Anterior cingulate cortex (tissue), 58 donors: ENCODE measurements at regions not wholly inside any gene's neighbourhood (a gene's known extent, or its start where the extent isn't known, plus 50 kb on each side); places are given as distances from the start of the nearest gene placed in this dataset.
"Not testable (repeated sequence)": the region's sequence is repeated elsewhere in the genome, so short reads cannot be mapped to it uniquely, and the experiment has no call there.

Source experiments
- DNase-seq, 58 donors: peaks; one replicate each; lab custom pipeline; 2025; lab: John Stamatoyannopoulos, UW

DNA sequence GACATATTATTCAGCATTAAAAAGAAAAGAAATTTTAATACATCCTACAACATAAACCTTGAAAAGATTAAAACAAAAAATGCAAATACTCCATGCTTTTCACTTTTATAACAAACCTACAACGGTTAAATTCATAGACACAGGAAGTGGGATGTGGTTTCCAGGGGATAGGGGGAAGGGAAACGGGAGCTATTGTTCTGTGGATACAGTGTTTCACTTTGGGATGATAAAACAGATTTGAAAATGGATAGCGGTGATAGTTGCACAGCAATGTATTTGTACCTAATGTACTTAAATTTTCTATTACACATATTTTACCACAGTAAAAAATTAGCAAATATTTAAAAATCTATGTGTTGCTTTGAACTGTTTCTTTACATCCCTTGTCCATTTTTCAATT, 368.0 kb downstream of the CDY2B start:
- not testable (repeated sequence) for DNase-seq

DNA sequence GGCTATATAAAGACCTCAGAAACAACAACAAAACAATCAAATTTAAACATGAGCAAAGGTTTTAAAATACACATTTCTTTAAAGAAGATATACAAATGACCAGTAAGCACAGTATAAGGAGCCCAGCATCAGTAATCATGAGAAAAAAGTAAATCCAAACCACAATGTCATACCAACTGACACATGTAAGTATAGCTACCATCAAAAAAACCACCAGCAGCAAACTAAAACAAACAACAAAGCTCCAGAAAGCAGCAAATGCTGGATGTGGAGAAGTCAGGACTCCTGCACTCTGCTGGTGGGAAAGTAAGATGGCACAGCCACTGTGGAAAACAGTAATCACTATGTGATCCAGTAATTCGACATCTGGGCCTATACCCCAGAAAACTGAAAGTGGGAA, 368.5 kb downstream of the CDY2B start:
- not testable (repeated sequence) for DNase-seq

DNA sequence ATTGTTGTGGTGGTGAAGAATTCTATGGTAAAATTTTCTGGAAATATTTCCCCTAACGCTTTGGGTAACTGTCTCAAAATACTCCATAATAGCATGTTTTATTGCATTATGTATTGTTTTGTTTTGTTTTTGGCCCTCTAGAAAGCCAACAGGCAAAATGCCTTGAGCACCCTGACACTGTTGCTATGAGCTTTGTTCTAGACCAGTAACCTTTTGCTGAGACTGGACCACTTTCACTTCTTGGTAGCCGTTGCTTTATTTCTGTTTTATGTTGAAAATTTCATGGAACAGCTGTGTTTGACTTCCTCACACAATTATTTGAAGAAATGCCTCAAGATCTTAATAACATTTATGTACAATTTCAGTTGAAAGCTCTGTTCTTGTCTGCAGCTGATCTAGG, 374.2 kb downstream of the CDY2B start:
- not testable (repeated sequence) for DNase-seq

DNA sequence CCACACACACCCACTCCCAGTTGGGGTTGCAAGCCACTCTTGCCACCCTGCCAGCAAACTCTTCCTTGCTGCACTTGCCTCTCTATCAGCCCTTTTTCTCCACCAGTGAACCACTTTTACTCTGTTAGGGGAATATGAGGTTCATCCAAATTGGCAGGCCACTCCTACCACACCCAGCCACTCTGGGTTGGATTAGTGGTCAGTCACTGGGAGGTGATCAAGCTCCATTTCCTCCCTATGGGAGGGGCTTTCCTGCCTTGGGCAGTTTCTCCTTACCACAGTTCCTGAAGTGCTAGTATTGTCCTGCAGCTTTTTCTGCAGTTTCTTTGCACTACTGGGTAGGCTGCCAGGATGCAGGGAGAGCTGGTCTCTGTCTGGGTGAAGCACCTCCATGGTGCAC, 395.3 kb downstream of the CDY2B start:
- DNase-seq: not testable (repeated sequence)

DNA sequence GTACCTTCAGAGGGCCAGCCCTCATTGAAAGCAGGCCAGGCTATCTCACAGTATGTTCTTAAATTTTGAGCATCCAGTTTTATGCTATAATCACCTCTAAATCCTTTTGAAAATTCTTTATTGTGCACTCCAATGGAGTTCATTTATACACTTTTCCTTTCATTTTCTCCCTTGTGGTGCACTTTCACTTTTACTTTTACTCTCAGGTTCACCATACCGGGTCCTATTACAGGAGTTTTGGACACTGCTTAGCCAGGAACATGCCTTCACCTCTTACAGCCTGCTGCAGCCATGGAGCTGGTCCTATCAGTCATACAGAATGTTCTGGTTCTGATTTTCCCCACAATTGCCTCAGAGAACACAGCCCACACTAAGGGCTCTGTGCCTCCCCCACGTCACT, 395.9 kb downstream of the CDY2B start:
- DNase-seq: not testable (repeated sequence)

DNA sequence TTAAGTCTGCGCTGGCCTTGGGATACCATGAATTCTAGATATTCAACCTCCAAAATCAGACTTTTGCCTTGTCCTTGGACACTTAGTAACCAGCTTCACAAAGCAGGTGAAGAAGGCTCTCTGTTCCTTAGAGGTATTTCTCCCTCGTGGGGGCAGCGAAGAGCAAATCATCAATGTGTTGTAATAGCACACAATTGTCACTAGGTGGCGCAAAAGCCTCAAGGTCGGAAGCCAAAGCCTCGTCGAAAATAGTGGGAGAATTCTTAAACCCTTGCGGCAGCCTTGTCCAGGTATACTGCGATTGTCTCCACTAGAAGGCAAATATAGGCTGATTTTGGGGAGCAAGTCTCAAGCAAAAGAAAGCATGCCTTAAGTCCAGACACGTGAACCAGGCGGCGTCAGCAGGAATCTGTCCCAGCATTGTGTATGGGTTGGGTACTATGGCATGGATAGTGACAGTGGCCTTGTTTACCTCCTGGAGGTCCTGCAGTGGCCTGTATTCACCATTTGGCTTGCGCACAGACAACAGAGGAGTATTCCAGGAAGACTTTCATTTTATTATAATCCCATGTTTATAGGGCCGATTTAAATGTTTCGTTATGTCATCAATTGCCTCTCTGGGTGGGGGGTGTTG, 398.5 kb downstream of the CDY2B start:
- DNase-seq: not testable (repeated sequence)

DNA sequence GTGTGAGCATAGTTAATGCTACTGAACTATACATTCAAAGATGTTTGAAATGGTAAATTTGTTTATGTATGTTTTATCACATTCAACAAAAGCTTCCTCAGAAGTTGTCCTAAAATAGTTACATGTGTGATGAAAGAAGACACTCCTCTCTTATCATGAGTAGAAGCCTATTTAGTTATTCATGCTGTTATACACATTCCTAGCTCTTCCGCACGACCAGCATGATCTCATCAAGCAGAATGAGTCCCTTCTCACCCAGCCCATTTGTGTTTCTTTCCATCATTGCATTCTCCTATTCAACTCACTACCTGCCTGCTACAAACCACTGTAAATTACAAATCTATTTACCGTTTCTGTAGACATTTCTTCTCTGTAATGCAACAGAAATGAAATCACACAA, 408.0 kb downstream of the CDY2B start:
- not testable (repeated sequence) for DNase-seq

DNA sequence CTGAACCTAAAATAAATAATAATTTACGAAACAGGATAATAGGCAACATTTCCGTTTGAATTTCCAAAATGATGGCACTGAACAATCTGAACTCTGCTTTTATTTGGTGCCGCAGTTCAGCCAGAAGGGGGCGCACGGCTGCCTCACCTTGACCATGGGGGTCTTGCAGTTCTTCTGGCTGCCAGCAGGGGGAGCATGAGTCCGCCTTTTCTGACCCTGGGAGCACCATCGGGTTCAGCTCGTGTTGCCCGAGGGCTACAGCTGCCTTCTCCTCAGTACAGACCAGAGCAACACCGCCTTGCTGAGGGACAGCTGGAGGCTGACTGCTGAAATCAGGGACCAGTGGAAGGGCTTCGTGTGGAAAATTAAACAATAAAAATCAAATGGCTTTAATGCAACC, 420.3 kb downstream of the CDY2B start:
- DNase-seq: not testable (repeated sequence)

DNA sequence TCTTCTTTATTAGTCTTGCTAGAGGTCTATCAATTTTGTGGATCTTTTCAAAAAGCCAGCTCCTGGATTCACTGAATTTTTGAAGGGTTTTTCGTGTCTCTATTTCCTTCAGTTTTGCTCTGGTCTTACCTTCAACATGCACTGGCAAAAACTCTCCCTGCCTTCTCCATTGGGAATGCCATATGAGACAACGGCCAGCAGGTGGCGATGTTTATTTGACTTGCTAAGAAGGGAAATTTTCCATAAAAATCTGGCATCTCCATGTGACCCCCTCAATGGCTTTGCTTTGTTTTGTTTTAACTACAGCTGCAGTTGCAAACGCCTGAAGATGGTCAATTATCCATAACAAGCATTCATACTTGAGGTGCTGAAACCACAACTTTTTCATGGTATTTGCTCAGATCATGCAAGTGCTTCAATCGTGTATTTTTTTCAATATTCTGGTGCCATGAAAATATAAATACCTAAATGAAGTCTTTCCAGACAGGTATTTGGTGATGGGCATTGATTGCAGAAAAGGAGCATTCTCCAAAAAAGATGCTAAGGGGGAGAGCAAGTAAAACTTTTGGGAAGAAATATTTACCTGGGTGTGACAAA, 449.4 kb downstream of the CDY2B start:
- DNase-seq: peak in 3 of 58 donors; percentile 0

DNA sequence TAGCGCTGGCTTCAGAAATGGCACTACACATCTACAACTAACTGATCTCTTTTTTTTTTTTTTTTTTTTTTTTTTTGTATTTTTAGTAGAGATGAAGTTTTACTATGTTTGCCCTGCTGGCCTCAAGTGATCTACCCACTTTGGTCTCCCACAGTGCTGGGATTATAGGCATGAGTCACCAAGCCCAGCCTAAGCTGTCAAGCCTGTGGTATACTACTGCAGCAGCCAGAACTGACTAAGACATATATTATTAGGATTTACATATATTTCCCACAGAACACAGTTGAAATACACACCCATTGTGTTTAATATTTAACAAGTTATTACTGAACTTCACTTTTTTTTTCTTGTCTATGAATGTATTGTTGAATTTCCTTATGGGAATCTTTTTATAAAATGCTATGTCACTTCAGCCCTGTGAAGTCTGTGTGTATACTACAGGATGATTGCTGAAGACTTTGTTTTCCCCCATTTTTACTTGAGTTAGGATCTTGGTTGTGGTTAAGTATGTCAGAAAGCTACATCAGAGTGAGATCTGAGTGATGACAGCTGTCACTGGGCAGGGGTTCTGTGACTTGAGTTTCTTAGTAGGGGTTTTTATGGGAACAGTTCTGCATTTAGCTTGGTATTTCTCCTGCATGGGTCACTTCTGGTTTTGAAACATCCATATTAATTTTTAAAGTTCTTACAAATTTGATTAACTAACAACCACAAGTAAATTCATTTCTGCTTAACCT, 481.5 kb downstream of the CDY2B start:
- DNase-seq: no peak

DNA sequence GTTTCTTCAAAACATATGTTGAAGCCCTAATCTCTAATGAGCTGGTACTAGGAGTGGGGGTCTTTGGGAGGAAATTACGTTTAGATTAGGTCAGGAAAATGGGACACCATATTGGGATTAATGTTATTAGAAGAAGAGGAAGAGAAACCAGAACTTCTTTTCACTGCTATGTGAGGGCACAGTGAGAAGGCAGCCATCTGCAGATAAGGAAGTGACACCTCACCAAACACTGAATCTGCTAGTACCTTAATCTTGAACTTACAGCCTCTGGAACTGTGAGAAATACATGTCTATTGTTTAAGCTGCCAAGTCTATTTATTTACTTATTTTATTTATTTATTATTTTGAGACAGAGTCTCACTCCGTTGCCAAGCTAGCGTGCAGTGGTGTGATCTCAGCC, 482.4 kb downstream of the CDY2B start:
- DNase-seq: no peak

- DNase-seq: no peak
Measured at GRCh38 chrY:17381431-17382070, 498.5 kb downstream of the CDY2B start.

DNA sequence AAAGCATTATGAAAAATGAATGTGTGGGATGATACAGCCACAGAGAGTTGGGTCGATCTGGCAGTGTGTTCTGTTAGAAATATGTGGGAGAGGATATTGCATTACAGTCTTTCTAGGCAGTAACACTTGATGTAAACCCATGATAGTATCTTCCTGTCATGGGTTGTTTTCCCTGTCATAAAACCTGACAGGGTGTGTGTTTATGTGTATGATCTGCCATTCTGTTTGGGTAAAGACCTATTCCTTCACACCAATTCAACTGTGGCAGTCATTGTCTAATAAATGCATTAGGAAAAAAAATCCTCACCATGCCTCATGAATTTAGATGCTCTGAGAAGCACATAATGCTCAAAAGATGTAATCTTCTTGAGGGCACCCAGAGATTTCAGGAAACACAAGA, 501.7 kb downstream of the CDY2B start:
- no peak for DNase-seq

- no peak for DNase-seq
Measured at GRCh38 chrY:17368413-17368812, 511.6 kb downstream of the CDY2B start.

GRCh38 chrY:17366400-17366799, 513.6 kb downstream of the CDY2B start:
- DNase-seq: no peak

GRCh38 chrY:17339028-17339427, 541.0 kb downstream of the CDY2B start:
- DNase-seq: no peak

DNA sequence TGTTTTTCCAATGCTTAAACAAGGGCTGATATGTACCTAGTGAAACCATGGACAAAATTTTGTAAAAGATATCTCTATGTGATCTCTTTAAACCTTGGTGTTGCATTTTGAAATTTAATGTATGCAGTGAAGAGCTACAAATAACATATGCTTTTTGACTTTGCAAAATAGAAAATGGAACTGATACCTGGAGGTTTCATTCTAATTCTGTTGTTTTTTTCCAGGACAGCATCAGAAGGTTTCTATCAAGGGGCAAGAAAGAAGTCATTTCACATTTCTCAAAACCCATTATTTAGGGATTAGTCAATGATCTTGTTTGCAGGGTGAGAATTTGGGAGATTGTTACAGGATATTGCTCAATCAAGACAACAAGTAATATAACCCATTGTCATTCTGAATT, 549.3 kb downstream of the CDY2B start:
- no peak for DNase-seq

- no peak for DNase-seq
Measured at GRCh38 chrY:17319916-17320315, 560.1 kb downstream of the CDY2B start.

DNA sequence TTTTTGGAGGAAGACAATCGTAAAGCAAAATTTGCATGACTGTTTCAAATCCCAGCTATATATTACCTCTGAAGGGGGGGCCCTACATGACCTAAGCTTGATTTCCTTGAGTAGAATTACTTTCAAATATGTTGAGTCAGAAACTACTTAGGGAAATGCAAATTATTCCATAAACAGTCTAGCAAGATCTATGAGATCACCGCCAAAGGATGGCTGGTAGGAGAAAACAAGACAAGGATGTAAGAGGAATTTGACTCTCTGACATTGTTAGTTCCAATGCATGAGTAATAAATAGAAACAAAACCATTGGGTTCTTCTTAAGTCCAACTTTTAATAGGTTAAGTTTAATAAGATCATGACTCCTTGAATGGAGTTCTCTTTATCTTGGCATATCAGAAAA, 561.4 kb downstream of the CDY2B start:
- DNase-seq: no peak

GRCh38 chrY:17277056-17277455, 603.0 kb downstream of the CDY2B start:
- no peak for DNase-seq

DNA sequence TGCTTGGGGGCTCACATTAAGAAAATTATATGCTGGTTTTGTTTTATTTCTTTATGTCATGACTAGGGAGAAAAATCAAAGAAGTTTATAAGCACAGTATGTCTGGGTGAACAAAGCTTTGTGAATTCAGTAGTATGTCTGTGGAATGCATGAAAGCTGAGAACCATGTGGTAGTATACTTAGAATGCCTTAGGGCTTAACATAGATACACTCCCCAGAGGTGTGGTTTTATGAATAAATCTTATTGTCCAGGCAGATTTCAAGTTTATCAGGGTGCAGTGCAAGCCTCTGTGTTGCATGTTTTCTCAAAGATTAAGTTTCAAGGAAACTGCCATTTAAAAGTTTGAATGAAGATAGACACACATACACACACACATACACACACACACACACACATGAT, 620.5 kb downstream of the CDY2B start:
- DNase-seq: no peak
